ENCODE measurements at regions not wholly inside any gene's neighbourhood (a gene's known extent, or its start where the extent isn't known, plus 50 kb on each side); places are given as distances from the start of the nearest gene placed in this dataset.

GRCh38 chr4:61024610-61025009, 175.5 kb upstream of the ADGRL3 start:
- no peak for DNase-seq (ENCODE audit: low spot score in 2 of 2)
- H3K4me3 ChIP-seq (ENCODE audit: low read depth, poor library complexity, severe bottlenecking) = no peak overlapping the region
- no peak for TF ChIP-seq CTCF (IDR thresholded peaks at IDR 0.05)
- no peak for TF ChIP-seq POLR2A (IDR thresholded peaks at IDR 0.05)
- intact Hi-C loops (cut with DNase I; ENCODE audit: low total_unique reads) = no loop called here
- 64 to 80% methylated on average over 2 of the region's 2 CpGs for WGBS, 2 donors

GRCh38 chr4:61027939-61028338, 172.2 kb upstream of the ADGRL3 start:
- no peak overlapping the region for H3K4me3 ChIP-seq (ENCODE audit: low read depth, poor library complexity, severe bottlenecking)
- DNase-seq (ENCODE audit: low spot score in 2 of 2) = no peak
- TF ChIP-seq CTCF (IDR thresholded peaks at IDR 0.05) = no peak
- no peak for TF ChIP-seq POLR2A (IDR thresholded peaks at IDR 0.05)
- intact Hi-C loops (cut with DNase I; ENCODE audit: low total_unique reads) = no loop called here

- no peak for DNase-seq (ENCODE audit: low spot score in 2 of 2)
- WGBS, 2 donors = 88 to 89% methylated on average over 4 of the region's 4 CpGs
These were observed 163.9 kb upstream of the ADGRL3 start for GRCh38 chr4:61036071-61036684.

GRCh38 chr4:61041527-61041926, 158.6 kb upstream of the ADGRL3 start:
- 65 to 74% methylated on average over 2 of the region's 2 CpGs for WGBS, 2 donors
- no peak overlapping the region for H3K4me3 ChIP-seq (ENCODE audit: low read depth, poor library complexity, severe bottlenecking)
- no peak for DNase-seq (ENCODE audit: low spot score in 2 of 2)
- no peak for TF ChIP-seq CTCF (IDR thresholded peaks at IDR 0.05)
- TF ChIP-seq POLR2A (IDR thresholded peaks at IDR 0.05) = no peak
- intact Hi-C loops (cut with DNase I; ENCODE audit: low total_unique reads) = no loop called here

More at GRCh38 chr4:61036071-61036684, 163.9 kb upstream of the ADGRL3 start:
- intact Hi-C loops (cut with DNase I; ENCODE audit: low total_unique reads) = no loop called here
- TF ChIP-seq CTCF (IDR thresholded peaks at IDR 0.05) (no peak), POLR2A (IDR thresholded peaks at IDR 0.05) (no peak)
- no peak overlapping the region for H3K4me3 ChIP-seq (ENCODE audit: low read depth, poor library complexity, severe bottlenecking)

GRCh38 chr4:61044837-61045236, 155.3 kb upstream of the ADGRL3 start:
- no peak for DNase-seq (ENCODE audit: low spot score in 2 of 2)
- TF ChIP-seq CTCF (IDR thresholded peaks at IDR 0.05) = no peak
- TF ChIP-seq POLR2A (IDR thresholded peaks at IDR 0.05) = no peak
- no peak overlapping the region for H3K4me3 ChIP-seq (ENCODE audit: low read depth, poor library complexity, severe bottlenecking)
- intact Hi-C loops (cut with DNase I; ENCODE audit: low total_unique reads) = no loop called here
- WGBS, 2 donors = 82 to 91% methylated on average over 1 of the region's 1 CpG

GRCh38 chr4:61049018-61049417, 151.1 kb upstream of the ADGRL3 start:
- DNase-seq (ENCODE audit: low spot score in 2 of 2) = no peak
- intact Hi-C loops (cut with DNase I; ENCODE audit: low total_unique reads) = no loop called here

More at GRCh38 chr4:61049018-61049417, 151.1 kb upstream of the ADGRL3 start:
- H3K4me3 ChIP-seq (ENCODE audit: low read depth, poor library complexity, severe bottlenecking) = no peak overlapping the region
- TF ChIP-seq POLR2A (IDR thresholded peaks at IDR 0.05) (no peak), CTCF (IDR thresholded peaks at IDR 0.05) (no peak)

Data from lower leg skin (tissue), 4 donors.